ENCODE measurements at regions not wholly inside any gene's neighbourhood (a gene's known extent, or its start where the extent isn't known, plus 50 kb on each side); places are given as distances from the start of the nearest gene placed in this dataset.

GRCh38 chr1:73537400-73537799, 660.6 kb downstream of the LRRIQ3 start:
- H3K4me3 ChIP-seq (ENCODE audit: low read depth, low read length): no peak overlapping the region
- DNase-seq (ENCODE audit: low read depth): no peak
- no peak for TF ChIP-seq CTCF (IDR thresholded peaks at IDR 0.05; ENCODE audit: insufficient read depth, low read depth, low read length, missing control alignments)

- no peak for DNase-seq (ENCODE audit: low read depth)
- H3K4me3 ChIP-seq (ENCODE audit: low read depth, low read length): no peak overlapping the region
- no peak for TF ChIP-seq CTCF (IDR thresholded peaks at IDR 0.05; ENCODE audit: insufficient read depth, low read depth, low read length, missing control alignments)
Measured at GRCh38 chr1:73517603-73518191, 680.3 kb downstream of the LRRIQ3 start.

- TF ChIP-seq CTCF (IDR thresholded peaks at IDR 0.05; ENCODE audit: insufficient read depth, low read depth, low read length, missing control alignments): no peak
- no peak for DNase-seq (ENCODE audit: low read depth)
- no peak overlapping the region for H3K4me3 ChIP-seq (ENCODE audit: low read depth, low read length)
Measured at GRCh38 chr1:73516451-73516850, 681.5 kb downstream of the LRRIQ3 start.

GRCh38 chr1:73511038-73511437, 686.9 kb downstream of the LRRIQ3 start:
- DNase-seq (ENCODE audit: low read depth): no peak
- no peak for TF ChIP-seq CTCF (IDR thresholded peaks at IDR 0.05; ENCODE audit: insufficient read depth, low read depth, low read length, missing control alignments)
- H3K4me3 ChIP-seq (ENCODE audit: low read depth, low read length): no peak overlapping the region

- no peak for DNase-seq (ENCODE audit: low read depth)
- no peak overlapping the region for H3K4me3 ChIP-seq (ENCODE audit: low read depth, low read length)
- no peak for TF ChIP-seq CTCF (IDR thresholded peaks at IDR 0.05; ENCODE audit: insufficient read depth, low read depth, low read length, missing control alignments)
Measured at GRCh38 chr1:73500154-73500553, 697.8 kb downstream of the LRRIQ3 start.

- H3K4me3 ChIP-seq (ENCODE audit: low read depth, low read length): no peak overlapping the region
- no peak for DNase-seq (ENCODE audit: low read depth)
- no peak for TF ChIP-seq CTCF (IDR thresholded peaks at IDR 0.05; ENCODE audit: insufficient read depth, low read depth, low read length, missing control alignments)
Measured at GRCh38 chr1:73499671-73500070, 698.3 kb downstream of the LRRIQ3 start.

- no peak overlapping the region for H3K4me3 ChIP-seq (ENCODE audit: low read depth, low read length)
- no peak for DNase-seq (ENCODE audit: low read depth)
- TF ChIP-seq CTCF (IDR thresholded peaks at IDR 0.05; ENCODE audit: insufficient read depth, low read depth, low read length, missing control alignments): no peak
Measured at GRCh38 chr1:73491621-73492020, 706.4 kb downstream of the LRRIQ3 start.
